Activated CD4-positive, alpha-beta T cell treated with anti-CD3 and anti-CD28 coated beads for 36 hours (primary cell): ENCODE measurements at regions not wholly inside any gene's neighbourhood (a gene's known extent, or its start where the extent isn't known, plus 50 kb on each side); places are given as distances from the start of the nearest gene placed in this dataset.

Experiments used
- ATAC-seq: fragments of 200-7000 bp; cut with Tn5 transposase; one replicate; pipeline ENCODE4 v1.10.0; 2021; ENCODE audit warnings: mild to moderate bottlenecking, moderate library complexity
- CTCF ChIA-PET: fragments of 350-600 bp; sonication (Branson Sonifier 250); formaldehyde crosslinking; loops from one replicate; lab custom pipeline; 2021; ENCODE audit warnings: antibody characterized with exemption; lab: Charles Lee
- POLR2A ChIA-PET: fragments of 350-600 bp; sonication (Branson Sonifier 250); formaldehyde crosslinking; loops from one replicate; lab custom pipeline; 2021; ENCODE audit warnings: antibody characterized with exemption, inconsistent platforms; lab: Charles Lee
- DNase-seq: peaks from one replicate; pipeline ENCODE4 v3.0.0-alpha.2; 2020
- H3K27ac Mint-ChIP-seq: one replicate; pipeline ENCODE4 v1.8.0; 2021; ENCODE audit warnings: mixed read lengths
- H3K27me3 Mint-ChIP-seq: one replicate; pipeline ENCODE4 v1.8.0; 2021; ENCODE audit warnings: mixed read lengths
- H3K36me3 Mint-ChIP-seq: one replicate; pipeline ENCODE4 v1.8.0; 2021; ENCODE audit warnings: low read depth, mixed read lengths
- H3K4me1 Mint-ChIP-seq: one replicate; pipeline ENCODE4 v1.8.0; 2021; ENCODE audit warnings: mixed read lengths
- H3K4me3 Mint-ChIP-seq: one replicate; pipeline ENCODE4 v1.8.0; 2021; ENCODE audit warnings: mild to moderate bottlenecking, moderate library complexity, mixed read lengths
- H3K9me3 Mint-ChIP-seq: one replicate; pipeline ENCODE4 v1.8.0; 2021; ENCODE audit warnings: low read depth, mixed read lengths
- intact Hi-C, 2 experiments: fragments of 100-400 bp; cut with DNase I in 1 of 2; cut with micrococcal nuclease in 1 of 2; formaldehyde crosslinking; loops; one replicate each; pipeline versions ENCODE4 v1.14.2 to v1.15.1; 2022 to 2024; cut with DNase I, micrococcal nuclease

DNA sequence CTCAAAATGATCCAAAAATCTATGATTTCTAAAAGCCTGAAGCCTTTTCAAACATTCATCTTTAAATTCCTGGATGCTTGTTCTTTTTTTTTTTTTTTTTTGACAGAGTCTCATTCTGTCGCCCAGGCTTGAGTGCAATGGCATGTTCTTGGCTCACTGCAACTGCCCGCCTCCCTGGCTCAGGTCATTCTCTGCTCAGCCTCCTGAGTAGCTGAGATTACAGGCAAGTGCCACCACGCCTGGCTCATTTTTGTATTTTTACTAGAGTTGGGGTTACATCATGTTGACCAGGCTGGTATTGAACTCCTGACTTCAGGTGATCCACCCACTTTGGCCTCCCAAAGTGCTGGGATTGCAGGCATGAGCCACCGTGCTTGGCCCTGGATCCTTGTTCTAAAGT is 649.5 kb downstream of the XIRP2 start:
- Mint-ChIP-seq H3K4me1 (no peaks in the 10 kb centered on the region), H3K27ac (no peak overlapping the region), H3K9me3 (no peaks in the 10 kb centered on the region), H3K27me3 (no peaks in the 10 kb centered on the region), H3K4me3 (no peak overlapping the region), H3K36me3 (no peaks in the 10 kb centered on the region)
- CTCF ChIA-PET: no interaction called here
- no peak for ATAC-seq
- POLR2A ChIA-PET: no interaction called here
- no peak for DNase-seq
- intact Hi-C loops: no loop called here

DNA sequence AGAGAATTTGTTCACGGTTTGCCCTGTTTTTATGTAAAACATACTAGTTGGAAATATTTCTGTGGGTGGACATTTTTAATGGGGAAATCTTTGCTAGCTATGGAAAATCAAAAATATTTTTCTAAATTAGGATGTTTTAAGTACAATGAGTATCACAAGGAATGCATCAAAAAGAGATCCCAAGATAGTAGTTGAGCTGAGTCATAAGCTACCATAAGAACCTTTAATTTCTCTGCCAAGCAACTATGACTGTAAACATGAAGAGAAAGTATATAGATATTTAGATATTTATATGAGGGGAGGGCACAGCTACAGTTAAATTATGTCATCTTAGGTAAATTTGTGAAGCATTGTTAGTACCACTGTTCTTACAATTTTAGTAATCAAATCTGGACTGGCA is 646.2 kb downstream of the XIRP2 start:
- DNase-seq (no peak), ATAC-seq (no peak)
- Mint-ChIP-seq H3K27ac (no peak overlapping the region), H3K27me3 (no peaks in the 10 kb centered on the region), H3K4me3 (no peak overlapping the region), H3K9me3 (no peaks in the 10 kb centered on the region), H3K4me1 (no peaks in the 10 kb centered on the region), H3K36me3 (no peaks in the 10 kb centered on the region)
- POLR2A ChIA-PET: no interaction called here
- CTCF ChIA-PET: interaction anchor here (0.5 to 1.1 kb wide), 2 partner anchors 12 to 16 kb away, joined by 3 read pairs; no protein-coding TSS in a partner anchor
- intact Hi-C loops: no loop called here

- intact Hi-C loops: no loop called here
- H3K9me3 Mint-ChIP-seq: no peaks in the 10 kb centered on the region
- no peaks in the 10 kb centered on the region for H3K4me1 Mint-ChIP-seq
- no peak overlapping the region for H3K4me3 Mint-ChIP-seq
- DNase-seq (no peak), ATAC-seq (no peak)
- H3K36me3 Mint-ChIP-seq: no peaks in the 10 kb centered on the region
- POLR2A ChIA-PET: no interaction called here
- H3K27ac Mint-ChIP-seq: no peak overlapping the region
- H3K27me3 Mint-ChIP-seq: no peaks in the 10 kb centered on the region
- CTCF ChIA-PET: no interaction called here
Measured at GRCh38 chr2:167524786-167525185, 636.5 kb downstream of the XIRP2 start.

DNA sequence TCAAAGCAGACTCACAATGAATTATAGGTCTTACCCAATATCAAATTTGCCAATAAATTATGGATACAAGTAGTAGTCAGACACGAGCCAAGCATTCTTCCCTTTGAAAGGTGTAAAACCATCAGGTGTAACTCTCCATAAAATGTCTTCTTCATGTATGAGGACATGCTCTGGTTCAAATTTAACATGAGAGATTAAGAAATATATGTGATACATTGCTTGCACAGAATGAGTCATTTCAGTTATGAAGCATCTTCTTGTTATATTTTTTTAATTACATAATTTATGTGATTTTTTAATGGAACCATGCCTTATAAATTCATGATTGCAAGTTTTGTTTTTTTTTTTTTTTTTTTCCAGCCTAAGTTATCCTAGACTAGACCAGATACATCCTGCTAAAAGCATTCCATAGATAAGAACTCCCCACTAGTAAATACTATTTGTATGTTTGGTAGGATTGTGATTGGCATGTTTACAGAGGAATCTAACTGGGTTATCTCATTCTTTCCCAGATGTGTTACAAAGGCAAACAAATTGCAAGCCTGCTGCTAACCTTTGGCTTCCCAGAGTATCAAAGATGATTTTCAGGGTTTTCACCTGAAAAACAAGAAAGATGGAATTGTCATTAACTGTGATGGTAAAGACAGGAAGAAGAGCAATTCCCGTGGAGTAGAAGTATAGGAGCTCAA is 621.9 kb downstream of the XIRP2 start:
- no peak overlapping the region for H3K27ac Mint-ChIP-seq
- no peaks in the 10 kb centered on the region for H3K36me3 Mint-ChIP-seq
- H3K27me3 Mint-ChIP-seq: no peaks in the 10 kb centered on the region
- no peaks in the 10 kb centered on the region for H3K4me1 Mint-ChIP-seq
- no peak overlapping the region for H3K4me3 Mint-ChIP-seq
- no peaks in the 10 kb centered on the region for H3K9me3 Mint-ChIP-seq
- ATAC-seq: no peak
- POLR2A ChIA-PET: no interaction called here
- intact Hi-C loops: no loop called here
- CTCF ChIA-PET: no interaction called here
- no peak for DNase-seq

- intact Hi-C loops: no loop called here
- Mint-ChIP-seq H3K9me3 (no peaks in the 10 kb centered on the region), H3K27me3 (no peaks in the 10 kb centered on the region), H3K4me1 (no peaks in the 10 kb centered on the region), H3K4me3 (no peak overlapping the region), H3K27ac (no peak overlapping the region), H3K36me3 (no peaks in the 10 kb centered on the region)
- ATAC-seq (no peak), DNase-seq (no peak)
- ChIA-PET CTCF (no interaction called here), POLR2A (no interaction called here)
Measured at GRCh38 chr2:167509586-167509985, 621.3 kb downstream of the XIRP2 start.

DNA sequence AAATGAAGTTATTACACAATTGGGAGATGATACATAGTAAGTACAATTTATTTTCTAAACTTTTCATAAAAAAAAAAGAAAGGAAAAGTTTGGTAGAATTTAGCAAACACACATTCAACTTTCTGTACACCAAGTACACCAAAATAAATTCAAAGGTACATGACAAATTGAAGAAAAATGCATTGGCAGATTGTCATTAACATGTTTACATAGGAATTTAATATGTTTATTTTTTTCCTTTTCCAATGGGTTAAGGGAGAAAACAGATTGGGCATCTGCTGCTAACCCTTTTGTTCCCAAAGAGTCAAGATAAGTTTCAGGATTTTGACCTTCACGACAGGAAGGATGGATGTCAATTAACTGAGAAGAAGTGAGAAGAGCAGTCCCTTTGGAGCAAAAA is 620.4 kb downstream of the XIRP2 start:
- no peak for DNase-seq
- Mint-ChIP-seq H3K27me3 (no peaks in the 10 kb centered on the region), H3K4me1 (no peaks in the 10 kb centered on the region), H3K27ac (no peak overlapping the region), H3K4me3 (no peak overlapping the region), H3K36me3 (no peaks in the 10 kb centered on the region), H3K9me3 (no peaks in the 10 kb centered on the region)
- POLR2A ChIA-PET: no interaction called here
- intact Hi-C loops: no loop called here
- ATAC-seq: no peak
- CTCF ChIA-PET: no interaction called here

- Mint-ChIP-seq H3K27ac (no peak overlapping the region), H3K4me1 (no peaks in the 10 kb centered on the region), H3K36me3 (no peaks in the 10 kb centered on the region), H3K4me3 (no peak overlapping the region), H3K9me3 (no peaks in the 10 kb centered on the region), H3K27me3 (no peaks in the 10 kb centered on the region)
- intact Hi-C loops: no loop called here
- CTCF ChIA-PET: no interaction called here
- DNase-seq (no peak), ATAC-seq (no peak)
- POLR2A ChIA-PET: no interaction called here
Measured at GRCh38 chr2:167506395-167506794, 618.1 kb downstream of the XIRP2 start.

- no peaks in the 10 kb centered on the region for H3K27me3 Mint-ChIP-seq
- ATAC-seq (no peak), DNase-seq (no peak)
- POLR2A ChIA-PET: no interaction called here
- H3K36me3 Mint-ChIP-seq: no peaks in the 10 kb centered on the region
- H3K4me1 Mint-ChIP-seq: no peaks in the 10 kb centered on the region
- H3K27ac Mint-ChIP-seq: no peak overlapping the region
- no peak overlapping the region for H3K4me3 Mint-ChIP-seq
- H3K9me3 Mint-ChIP-seq: no peaks in the 10 kb centered on the region
- intact Hi-C loops: no loop called here
- CTCF ChIA-PET: no interaction called here
Measured at GRCh38 chr2:167504695-167505094, 616.4 kb downstream of the XIRP2 start.

DNA sequence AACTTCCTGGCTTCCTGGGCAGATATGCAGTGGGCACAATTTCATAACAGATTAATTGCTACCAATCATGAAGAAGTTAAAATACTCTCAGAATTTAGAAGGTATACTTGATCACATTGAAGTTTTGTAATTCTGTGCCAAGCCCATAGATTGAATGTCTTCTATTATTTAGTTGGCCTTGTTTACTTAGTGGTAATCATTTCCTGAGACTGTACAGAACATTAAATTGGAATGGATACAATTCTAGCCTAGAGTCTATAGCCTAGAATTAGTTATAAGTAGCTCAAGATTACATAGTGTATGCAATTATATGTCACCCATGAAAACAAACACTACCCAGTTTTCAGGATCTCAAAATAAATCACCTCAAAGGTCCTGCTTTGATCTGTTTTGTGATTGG is 615.8 kb downstream of the XIRP2 start:
- no peak overlapping the region for H3K27ac Mint-ChIP-seq
- intact Hi-C loops: no loop called here
- no peaks in the 10 kb centered on the region for H3K9me3 Mint-ChIP-seq
- no peak for DNase-seq
- POLR2A ChIA-PET: no interaction called here
- no peaks in the 10 kb centered on the region for H3K4me1 Mint-ChIP-seq
- H3K4me3 Mint-ChIP-seq: no peak overlapping the region
- H3K36me3 Mint-ChIP-seq: no peaks in the 10 kb centered on the region
- ATAC-seq: no peak
- no peaks in the 10 kb centered on the region for H3K27me3 Mint-ChIP-seq
- CTCF ChIA-PET: no interaction called here

- CTCF ChIA-PET: no interaction called here
- DNase-seq (no peak), ATAC-seq (no peak)
- H3K9me3 Mint-ChIP-seq: no peaks in the 10 kb centered on the region
- H3K4me3 Mint-ChIP-seq: no peak overlapping the region
- H3K27ac Mint-ChIP-seq: no peak overlapping the region
- no peaks in the 10 kb centered on the region for H3K36me3 Mint-ChIP-seq
- H3K4me1 Mint-ChIP-seq: no peaks in the 10 kb centered on the region
- no peaks in the 10 kb centered on the region for H3K27me3 Mint-ChIP-seq
- intact Hi-C loops: no loop called here
- POLR2A ChIA-PET: no interaction called here
Measured at GRCh38 chr2:167501618-167502017, 613.3 kb downstream of the XIRP2 start.

DNA sequence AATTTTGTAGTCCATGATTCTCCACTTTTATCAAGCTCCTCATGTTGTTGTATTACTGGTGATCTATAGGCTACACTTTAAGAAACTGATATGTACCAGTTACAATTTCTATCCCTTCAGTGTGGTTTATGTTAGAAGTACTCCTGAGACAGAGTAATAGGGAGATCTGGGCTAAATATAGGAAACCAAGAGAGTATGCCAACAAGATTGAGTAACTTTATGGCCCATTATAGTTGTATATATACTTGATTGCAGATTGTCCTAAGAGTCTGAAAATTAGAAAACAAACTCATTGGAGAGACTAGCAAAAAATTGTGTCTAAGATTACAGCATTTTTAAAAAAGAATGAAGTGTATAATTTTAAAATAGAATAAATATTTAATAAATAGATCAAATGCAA is 605.6 kb downstream of the XIRP2 start:
- ChIA-PET POLR2A (no interaction called here), CTCF (interaction anchor here (0.6 kb wide), 1 partner anchor 444 kb away, joined by 3 read pairs; no protein-coding TSS in a partner anchor)
- H3K36me3 Mint-ChIP-seq: no peaks in the 10 kb centered on the region
- intact Hi-C loops: no loop called here
- no peak overlapping the region for H3K27ac Mint-ChIP-seq
- DNase-seq (no peak), ATAC-seq (no peak)
- H3K9me3 Mint-ChIP-seq: no peaks in the 10 kb centered on the region
- no peaks in the 10 kb centered on the region for H3K27me3 Mint-ChIP-seq
- H3K4me1 Mint-ChIP-seq: no peaks in the 10 kb centered on the region
- no peak overlapping the region for H3K4me3 Mint-ChIP-seq

DNA sequence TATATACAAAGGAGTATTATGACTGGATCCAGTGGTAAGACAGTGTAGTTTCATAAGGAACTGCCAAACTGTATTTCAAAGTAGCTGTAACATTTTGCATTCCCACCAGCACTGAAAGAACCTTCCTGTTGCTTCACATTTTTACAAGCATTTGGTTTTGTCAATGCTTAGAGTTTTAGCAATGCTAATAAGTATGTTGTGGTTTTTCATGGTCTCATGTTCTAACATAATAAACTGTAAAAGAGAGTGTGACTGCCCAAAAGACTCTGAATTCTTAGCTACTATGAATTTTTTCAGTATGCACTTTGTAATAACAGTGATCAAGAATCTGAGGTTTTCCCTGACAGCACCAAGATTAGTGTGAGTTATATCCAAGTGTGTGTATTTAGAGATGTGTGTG is 604.2 kb downstream of the XIRP2 start:
- intact Hi-C loops: no loop called here
- Mint-ChIP-seq H3K27ac (no peak overlapping the region), H3K4me1 (no peaks in the 10 kb centered on the region), H3K36me3 (no peaks in the 10 kb centered on the region), H3K27me3 (no peaks in the 10 kb centered on the region), H3K4me3 (no peak overlapping the region), H3K9me3 (no peaks in the 10 kb centered on the region)
- no peak for ATAC-seq
- ChIA-PET POLR2A (no interaction called here), CTCF (no interaction called here)
- DNase-seq: no peak

DNA sequence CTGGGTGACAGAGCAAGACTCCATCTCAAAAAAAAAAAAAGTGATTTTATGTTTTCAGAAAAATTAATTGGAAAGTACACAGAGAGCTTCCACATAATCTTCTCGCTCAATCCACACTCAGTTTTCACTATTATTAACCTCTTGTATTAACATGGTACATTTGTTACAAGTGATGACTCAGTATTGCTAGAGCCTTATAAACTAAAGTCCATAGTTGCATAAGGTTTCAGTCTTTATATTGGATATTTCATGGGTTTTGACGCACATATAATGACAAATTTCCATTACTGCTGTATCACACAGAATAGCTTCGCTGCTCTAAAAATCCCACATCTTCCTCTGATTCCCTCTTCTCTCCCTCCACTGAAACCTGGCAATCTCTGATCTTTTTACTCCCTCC is 603.5 kb downstream of the XIRP2 start:
- ATAC-seq (no peak), DNase-seq (no peak)
- CTCF ChIA-PET: no interaction called here
- H3K4me3 Mint-ChIP-seq: no peak overlapping the region
- POLR2A ChIA-PET: no interaction called here
- H3K27ac Mint-ChIP-seq: no peak overlapping the region
- intact Hi-C loops: no loop called here
- no peaks in the 10 kb centered on the region for H3K9me3 Mint-ChIP-seq
- H3K27me3 Mint-ChIP-seq: no peaks in the 10 kb centered on the region
- no peaks in the 10 kb centered on the region for H3K36me3 Mint-ChIP-seq
- H3K4me1 Mint-ChIP-seq: no peaks in the 10 kb centered on the region
